B cell (primary cell): ENCODE measurements at regions not wholly inside any gene's neighbourhood (a gene's known extent, or its start where the extent isn't known, plus 50 kb on each side); places are given as distances from the start of the nearest gene placed in this dataset.

Experiments used
- ATAC-seq: fragments of 200-7000 bp; cut with Tn5 transposase; one replicate; pipeline ENCODE4 v1.10.0; 2021; ENCODE audit warnings: low read depth, mild to moderate bottlenecking, moderate number of reproducible peaks, moderate library complexity
- CTCF ChIA-PET: fragments of 350-600 bp; sonication (Branson Sonifier 250); formaldehyde crosslinking; loops from one replicate; lab custom pipeline; 2021; ENCODE audit warnings: antibody characterized with exemption, inconsistent platforms; lab: Charles Lee
- POLR2A ChIA-PET: fragments of 350-600 bp; sonication (Branson Sonifier 250); formaldehyde crosslinking; loops from one replicate; lab custom pipeline; 2021; ENCODE audit warnings: antibody characterized with exemption; lab: Charles Lee
- DNase-seq: peaks from one replicate; pipeline ENCODE4 v3.0.0; 2013
- H2AFZ ChIP-seq: 2 replicates; pipeline ENCODE4 v1.6.1; 2012; ENCODE audit warnings: mild to moderate bottlenecking, low read depth, low read length; ENCODE audit not compliant: insufficient read depth, poor library complexity, severe bottlenecking
- H3K27ac ChIP-seq, 2 donors: 1 replicate in 1 of 2; 2 replicates in 1 of 2; pipeline ENCODE4 v1.5.1; 2012 to 2013; ENCODE audit warnings: low read length in 2 of 2, mild to moderate bottlenecking in 2 of 2, moderate library complexity in 1 of 2
- H3K27me3 ChIP-seq, 4 experiments: fragments of 200-600 bp in 1 of 4; sonication (generic) in 1 of 4; replicated peaks in 1 of 4; 1 replicate in 2 of 4; 2 replicates in 2 of 4; pipeline versions ENCODE4 v1.6.1 to v1.7.0; 2013 to 2016; ENCODE audit warnings: low read length in 3 of 4, mild to moderate bottlenecking in 2 of 4, mixed read lengths in 1 of 4, moderate library complexity in 1 of 4; ENCODE audit not compliant: insufficient read depth in 4 of 4, control insufficient read depth in 3 of 4; ENCODE audit errors: control extremely low read depth in 1 of 4
- H3K36me3 ChIP-seq, 2 experiments: replicated peaks in 1 of 2; 1 replicate in 1 of 2; 2 replicates in 1 of 2; pipeline versions ENCODE4 v1.6.1 to v1.7.1; 2013; ENCODE audit warnings: low read length in 1 of 2; ENCODE audit not compliant: insufficient read depth in 2 of 2, control insufficient read depth in 1 of 2; ENCODE audit errors: control extremely low read depth in 1 of 2, extremely low read depth in 1 of 2
- H3K4me1 ChIP-seq, 2 donors: fragments of 200-600 bp in 1 of 2; sonication (generic) in 1 of 2; 1 replicate in 1 of 2; 2 replicates in 1 of 2; pipeline versions ENCODE4 v1.5.1 to v1.6.1; 2013 to 2017; ENCODE audit warnings: low read length in 2 of 2; ENCODE audit not compliant: control insufficient read depth in 2 of 2, insufficient read depth in 2 of 2
- H3K4me2 ChIP-seq: replicated peaks from 2 replicates; pipeline ENCODE3; 2012; ENCODE audit warnings: mild to moderate bottlenecking, low read depth, low read length; ENCODE audit not compliant: poor library complexity, severe bottlenecking
- H3K4me3 ChIP-seq, 5 experiments: fragments of 200-600 bp in 1 of 5; sonication (generic) in 1 of 5; 1 replicate in 3 of 5; 2 replicates in 2 of 5; pipeline versions ENCODE4 v1.5.1 to v1.7.0; 2011 to 2016; ENCODE audit warnings: low read length in 4 of 5, mild to moderate bottlenecking in 4 of 5, low read depth in 2 of 5, control low read depth in 1 of 5, moderate library complexity in 1 of 5; ENCODE audit not compliant: insufficient read depth in 1 of 5; ENCODE audit errors: control extremely low read depth in 1 of 5, extremely low read depth in 1 of 5
- H3K79me2 ChIP-seq: fragments of 200-600 bp; sonication (generic); one replicate; pipeline ENCODE4 v1.6.0; 2016; ENCODE audit warnings: low read length; ENCODE audit not compliant: control insufficient read depth, insufficient read depth
- H3K9ac ChIP-seq: fragments of 200-600 bp; sonication (generic); 2 replicates; pipeline ENCODE4 v1.6.1; 2017; ENCODE audit warnings: mild to moderate bottlenecking, low read length, moderate library complexity
- H3K9me3 ChIP-seq, 3 donors: one replicate each; pipeline versions ENCODE4 v1.6.1 to v1.7.1; 2013; ENCODE audit warnings: low read length in 2 of 3; ENCODE audit not compliant: control insufficient read depth in 2 of 3, insufficient read depth in 1 of 3; ENCODE audit errors: control extremely low read depth in 1 of 3
- H4K20me1 ChIP-seq: 2 replicates; pipeline ENCODE4 v1.6.0; 2012; ENCODE audit warnings: mild to moderate bottlenecking, low read length; ENCODE audit not compliant: insufficient read depth, control insufficient read depth, poor library complexity, severe bottlenecking
- H3K27ac Mint-ChIP-seq: one replicate; pipeline ENCODE4 v1.8.0; 2021; ENCODE audit warnings: mixed read lengths
- H3K27me3 Mint-ChIP-seq: one replicate; pipeline ENCODE4 v1.8.0; 2021; ENCODE audit warnings: mixed read lengths
- H3K4me1 Mint-ChIP-seq: one replicate; pipeline ENCODE4 v1.8.0; 2021; ENCODE audit warnings: mixed read lengths
- H3K4me3 Mint-ChIP-seq: one replicate; pipeline ENCODE4 v1.8.0; 2021; ENCODE audit warnings: mixed read lengths
- H3K9me3 Mint-ChIP-seq: one replicate; pipeline ENCODE4 v1.8.0; 2022; ENCODE audit warnings: mixed read lengths; ENCODE audit not compliant: insufficient read depth
- CTCF ChIP-seq: fragments of 200-600 bp; IDR thresholded peaks from one replicate; pipeline ENCODE4 v1.8.0; 2022; ENCODE audit warnings: antibody characterized with exemption, mild to moderate bottlenecking
- EZH2 ChIP-seq: IDR thresholded peaks from 2 replicates; pipeline ENCODE4 v1.6.1; 2012; ENCODE audit warnings: borderline replicate concordance, low read depth, mild to moderate bottlenecking, moderate library complexity, low read length; ENCODE audit not compliant: insufficient read depth, poor library complexity, severe bottlenecking
- WGBS: methylation state at CpG from one replicate; pipeline ENCODE4 v1.1.5; 2013; ENCODE audit warnings: missing lambda C conversion rate; ENCODE audit not compliant: insufficient coverage; 5-methylcytosine and 5-hydroxymethylcytosine counted together
- intact Hi-C: fragments of 100-400 bp; cut with micrococcal nuclease; formaldehyde crosslinking; loops from one replicate; pipeline ENCODE4 v1.10.0; 2022

DNA sequence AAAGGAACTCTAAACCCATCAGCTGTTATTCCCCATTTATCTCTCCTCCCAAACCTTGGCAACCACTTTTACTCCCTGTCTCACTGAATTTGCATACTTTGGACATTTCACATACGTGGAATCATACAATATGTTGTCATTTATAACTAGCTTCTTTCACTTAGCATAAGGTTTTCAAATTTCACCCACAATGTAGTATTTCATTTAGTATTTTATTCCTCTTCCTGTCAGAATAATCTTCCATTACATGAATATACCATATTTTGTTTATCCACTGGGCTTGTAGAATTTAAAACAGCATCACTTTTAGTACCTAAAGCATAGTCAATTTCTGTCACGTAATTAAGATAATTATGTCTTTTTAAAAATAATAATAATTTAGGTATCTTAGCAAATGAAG is 55.5 kb upstream of the POU2F1 start:
- Histone ChIP-seq H3K79me2 (no peaks in the 10 kb centered on the region), H3K36me3 (no peaks in the 10 kb centered on the region), H4K20me1 (no peaks in the 10 kb centered on the region), H3K9me3 (peaks cover 0 to 3% (median 0%) of the 10 kb centered on the region in 3 donors), H3K4me2 (no peak overlapping the region), H3K9ac (no peak overlapping the region), H3K4me3 (no peak overlapping the region), H3K27me3 (peaks cover 0 to 10% (median under 1%) of the 10 kb centered on the region in 4 experiments), H3K4me1 (no peaks in the 10 kb centered on the region), H2AFZ (no peak overlapping the region), H3K27ac (no peak overlapping the region)
- no peak for DNase-seq
- CTCF ChIA-PET = no interaction called here
- Mint-ChIP-seq H3K27me3 (peaks cover 41% of the 10 kb centered on the region), H3K4me3 (no peak overlapping the region), H3K27ac (no peak overlapping the region), H3K4me1 (no peaks in the 10 kb centered on the region), H3K9me3 (no peaks in the 10 kb centered on the region)
- POLR2A ChIA-PET = no interaction called here
- ATAC-seq = no peak
- no peak for TF ChIP-seq CTCF
- no peak for TF ChIP-seq EZH2
- intact Hi-C loops = no loop called here
- no CpG with 5 or more reads among the region's 2 CpGs for WGBS

- ChIA-PET CTCF (interaction anchor here (0.8 kb wide), 1 partner anchor 33 kb away, joined by 5 read pairs; no protein-coding TSS in a partner anchor), POLR2A (no interaction called here)
- Histone ChIP-seq H2AFZ (no peak overlapping the region), H3K36me3 (no peaks in the 10 kb centered on the region), H3K79me2 (no peaks in the 10 kb centered on the region), H3K4me3 (no peak overlapping the region), H3K27me3 (peaks cover 0 to 10% (median 5%) of the 10 kb centered on the region in 4 experiments), H3K27ac (no peak overlapping the region), H3K4me2 (no peak overlapping the region), H3K9ac (no peak overlapping the region), H3K4me1 (no peaks in the 10 kb centered on the region), H3K9me3 (peaks cover 0 to 3% (median 0%) of the 10 kb centered on the region in 3 donors), H4K20me1 (no peaks in the 10 kb centered on the region)
- Mint-ChIP-seq H3K4me1 (no peaks in the 10 kb centered on the region), H3K27ac (no peak overlapping the region), H3K4me3 (no peak overlapping the region), H3K27me3 (peaks cover 48% of the 10 kb centered on the region), H3K9me3 (no peaks in the 10 kb centered on the region)
- DNase-seq (no peak), ATAC-seq (no peak)
- 94% methylated on average over 7 of the region's 14 CpGs for WGBS
- intact Hi-C loops = no loop called here
- TF ChIP-seq CTCF = no peak
- no peak for TF ChIP-seq EZH2
Measured at GRCh38 chr1:167165948-167166689, 54.6 kb upstream of the POU2F1 start.
